HG03521 (cell line): ENCODE measurements at regions not wholly inside any gene's neighbourhood (a gene's known extent, or its start where the extent isn't known, plus 50 kb on each side); places are given as distances from the start of the nearest gene placed in this dataset.

Experiments
- ATAC-seq: cut with Tn5 transposase; IDR thresholded peaks from one replicate; pipeline ENCODE4 v1.9.1; 2021; ENCODE audit warnings: mild to moderate bottlenecking, moderate library complexity; ENCODE audit not compliant: unreplicated experiment

GRCh38 chr2:172200495-172201085, 97.9 kb upstream of the DLX2 start:
- ATAC-seq: no peak

- no peak for ATAC-seq
Measured at GRCh38 chr2:172204309-172204708, 101.6 kb upstream of the DLX2 start.

DNA sequence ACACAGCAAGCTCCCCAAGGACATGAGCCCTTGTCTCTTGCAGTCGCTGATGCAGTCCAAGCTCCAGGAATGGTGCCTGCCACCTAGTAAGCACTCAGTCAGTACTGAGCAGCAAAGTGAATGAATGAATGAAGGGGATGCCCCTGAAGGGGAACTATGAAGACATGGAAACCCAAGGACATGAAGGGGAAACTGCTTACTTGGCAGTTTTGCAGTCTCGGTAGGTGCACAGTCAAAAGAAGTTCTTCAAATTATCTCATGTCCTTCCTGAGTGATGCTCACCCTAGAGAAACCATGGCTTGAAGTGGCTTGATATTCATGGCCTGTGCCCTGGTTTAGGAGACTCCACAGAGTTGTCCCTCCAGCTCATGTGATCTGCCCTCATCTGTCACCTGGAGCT, 102.1 kb upstream of the DLX2 start:
- ATAC-seq: no peak

DNA sequence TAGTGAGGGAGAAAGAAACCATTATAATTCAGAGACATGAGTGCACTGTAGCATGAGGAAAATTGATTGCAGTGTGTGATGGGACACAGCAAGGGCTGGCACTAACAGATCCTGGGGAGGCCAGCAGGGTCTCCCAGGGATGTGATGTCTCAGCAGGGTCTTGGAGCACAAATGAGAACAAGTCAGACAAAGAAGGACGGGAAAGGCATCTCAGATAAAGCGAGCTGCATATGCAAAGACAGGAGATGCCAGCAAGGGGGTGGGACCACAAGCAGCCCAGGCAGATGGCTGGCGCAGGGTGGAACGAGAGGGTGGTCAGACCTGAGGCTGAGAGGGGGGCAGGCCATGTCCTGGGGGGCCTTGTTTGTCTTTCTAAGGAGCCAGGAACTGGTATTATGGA, 102.6 kb upstream of the DLX2 start:
- ATAC-seq: no peak

DNA sequence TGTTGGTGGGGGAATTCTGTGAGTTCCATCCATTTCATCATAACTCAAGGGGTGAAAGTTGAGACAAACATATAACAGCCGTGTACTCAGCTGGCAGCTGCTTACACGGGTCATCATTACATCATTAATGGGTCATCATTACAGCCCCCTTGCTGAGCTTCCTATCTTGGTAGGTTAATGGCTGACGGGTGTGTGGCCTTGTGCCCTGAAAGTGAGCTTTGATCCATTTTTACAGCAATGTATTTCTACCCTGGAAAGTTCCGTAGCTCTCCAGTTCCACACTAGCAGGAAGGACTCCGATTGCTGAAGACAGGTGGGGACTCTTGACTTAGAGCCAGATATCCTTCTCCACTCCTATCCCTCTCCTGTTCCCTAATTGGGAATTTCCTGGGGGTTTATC, 105.2 kb upstream of the DLX2 start:
- ATAC-seq: no peak

- ATAC-seq: no peak
Measured at GRCh38 chr2:172208791-172209325, 106.2 kb upstream of the DLX2 start.

GRCh38 chr2:172210599-172210998, 107.9 kb upstream of the DLX2 start:
- no peak for ATAC-seq

GRCh38 chr2:172211512-172211911, 108.8 kb upstream of the DLX2 start:
- no peak for ATAC-seq

DNA sequence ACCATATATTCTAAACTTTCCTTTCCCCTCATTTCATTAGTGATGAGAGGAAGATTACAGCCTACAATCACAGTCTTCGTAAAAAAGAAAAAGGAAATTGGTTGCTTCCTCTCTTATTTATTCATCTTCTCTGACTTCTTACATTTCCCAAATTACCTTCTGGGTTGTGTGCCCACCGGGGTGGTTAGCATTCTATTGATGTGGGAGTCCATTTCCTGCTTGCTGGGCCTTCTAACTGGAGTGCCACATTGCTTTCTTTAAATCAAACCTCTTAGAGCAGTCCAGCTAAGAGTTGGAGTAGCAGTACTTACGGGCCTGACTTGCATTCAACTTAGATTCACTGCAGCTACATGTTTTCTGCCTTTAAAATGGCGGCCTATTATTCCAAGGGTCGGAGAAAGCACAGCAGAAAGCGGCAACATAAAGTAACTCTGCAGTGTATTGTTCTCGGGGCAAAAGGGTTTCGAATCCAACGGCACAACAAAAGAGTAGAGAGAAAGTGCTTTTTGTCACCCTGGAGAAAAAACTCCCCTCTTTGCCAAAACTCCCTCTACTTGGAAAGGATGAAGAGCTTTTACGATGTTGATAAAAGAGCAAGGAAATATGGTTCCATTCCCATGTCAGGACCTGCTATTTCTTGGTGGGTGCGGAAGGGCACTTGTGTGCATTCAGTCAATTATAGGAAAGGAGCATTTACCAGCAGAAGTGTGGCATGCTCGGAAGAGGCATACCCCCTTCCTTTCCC, 110.6 kb upstream of the DLX2 start:
- no peak for ATAC-seq

- ATAC-seq: no peak
Measured at GRCh38 chr2:172214252-172214651, 111.6 kb upstream of the DLX2 start.

GRCh38 chr2:172215172-172215935, 112.7 kb upstream of the DLX2 start:
- no peak for ATAC-seq

DNA sequence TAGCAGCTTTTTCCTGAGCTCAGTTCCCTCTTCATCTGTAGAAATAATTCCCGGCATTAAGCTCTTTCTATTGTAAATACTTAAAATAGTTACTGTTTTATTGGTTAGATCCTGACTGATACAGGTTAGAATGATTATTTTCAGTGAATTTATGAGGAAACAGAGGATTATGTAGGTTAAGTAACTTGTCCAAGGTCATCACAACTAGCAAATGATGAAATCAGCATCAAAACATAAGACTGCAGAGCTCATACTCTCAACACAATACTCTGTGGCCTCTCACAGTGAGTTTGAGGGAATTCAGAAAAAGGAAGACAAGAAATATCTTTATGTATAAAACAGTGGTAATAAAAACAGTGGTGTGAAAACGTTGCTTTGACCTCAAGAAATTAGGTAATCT, 113.2 kb upstream of the DLX2 start:
- ATAC-seq: no peak

- ATAC-seq: no peak
Measured at GRCh38 chr2:172216477-172216876, 113.8 kb upstream of the DLX2 start.

DNA sequence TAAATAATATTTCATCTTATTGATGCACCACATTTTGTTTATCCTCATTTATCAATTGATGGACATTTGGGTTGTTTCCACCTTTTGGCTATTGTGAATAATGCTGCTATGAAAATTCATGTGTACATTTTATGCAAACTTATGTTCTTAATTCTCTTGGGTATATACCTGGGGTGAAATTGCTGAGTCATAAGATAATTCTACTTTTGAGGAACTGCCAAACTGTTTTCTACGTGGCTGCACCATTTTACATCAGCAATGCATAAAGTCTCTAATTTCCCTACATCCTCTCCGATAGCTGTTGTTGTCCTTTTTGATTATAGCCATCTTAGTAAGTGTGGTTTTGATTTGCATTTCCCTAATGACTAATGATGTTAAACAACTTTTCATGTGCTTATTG, 116.5 kb upstream of the DLX2 start:
- ATAC-seq: no peak

DNA sequence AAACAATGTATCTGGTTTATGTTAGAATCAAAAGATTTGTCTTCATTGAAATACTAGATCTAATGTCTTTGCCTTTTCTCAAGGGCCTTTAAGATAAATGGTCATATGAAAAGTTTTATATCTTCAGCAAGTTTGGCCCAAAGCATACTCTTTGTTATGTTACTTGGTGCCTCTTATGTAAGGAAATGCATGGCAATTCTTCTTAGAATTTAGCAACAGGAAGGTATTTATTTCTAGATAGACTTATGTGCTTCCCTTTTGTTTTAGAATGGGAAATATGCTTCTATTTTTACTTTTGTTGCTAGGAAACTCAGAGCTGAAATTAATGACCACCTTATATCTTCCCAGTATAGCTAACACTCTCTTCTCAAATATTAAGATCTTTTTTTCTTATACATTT, 117.4 kb upstream of the DLX2 start:
- ATAC-seq: no peak

DNA sequence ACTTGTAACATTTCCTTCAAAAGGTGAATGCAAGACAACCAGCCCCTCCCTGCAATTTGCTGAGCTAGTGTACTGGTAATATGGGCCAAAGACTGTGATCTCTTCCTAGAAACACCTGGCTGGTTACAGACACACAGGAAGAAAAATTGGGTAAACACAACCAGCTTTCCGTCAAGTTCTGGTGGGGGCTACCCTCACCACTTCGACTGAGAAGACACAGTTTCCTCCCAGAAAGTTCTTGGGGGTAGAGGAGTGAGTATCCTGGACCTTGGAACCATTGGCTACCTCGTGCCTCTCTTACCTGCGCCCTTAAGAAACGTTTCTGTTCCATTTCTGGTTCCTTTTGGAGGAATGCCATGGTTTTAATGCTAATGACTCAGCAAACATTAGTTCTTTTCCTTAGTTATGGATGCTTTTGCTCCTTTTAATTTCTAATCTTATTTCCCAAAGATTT, 120.9 kb upstream of the DLX2 start:
- ATAC-seq: no peak

GRCh38 chr2:172225786-172226185, 123.1 kb upstream of the DLX2 start:
- ATAC-seq: no peak

DNA sequence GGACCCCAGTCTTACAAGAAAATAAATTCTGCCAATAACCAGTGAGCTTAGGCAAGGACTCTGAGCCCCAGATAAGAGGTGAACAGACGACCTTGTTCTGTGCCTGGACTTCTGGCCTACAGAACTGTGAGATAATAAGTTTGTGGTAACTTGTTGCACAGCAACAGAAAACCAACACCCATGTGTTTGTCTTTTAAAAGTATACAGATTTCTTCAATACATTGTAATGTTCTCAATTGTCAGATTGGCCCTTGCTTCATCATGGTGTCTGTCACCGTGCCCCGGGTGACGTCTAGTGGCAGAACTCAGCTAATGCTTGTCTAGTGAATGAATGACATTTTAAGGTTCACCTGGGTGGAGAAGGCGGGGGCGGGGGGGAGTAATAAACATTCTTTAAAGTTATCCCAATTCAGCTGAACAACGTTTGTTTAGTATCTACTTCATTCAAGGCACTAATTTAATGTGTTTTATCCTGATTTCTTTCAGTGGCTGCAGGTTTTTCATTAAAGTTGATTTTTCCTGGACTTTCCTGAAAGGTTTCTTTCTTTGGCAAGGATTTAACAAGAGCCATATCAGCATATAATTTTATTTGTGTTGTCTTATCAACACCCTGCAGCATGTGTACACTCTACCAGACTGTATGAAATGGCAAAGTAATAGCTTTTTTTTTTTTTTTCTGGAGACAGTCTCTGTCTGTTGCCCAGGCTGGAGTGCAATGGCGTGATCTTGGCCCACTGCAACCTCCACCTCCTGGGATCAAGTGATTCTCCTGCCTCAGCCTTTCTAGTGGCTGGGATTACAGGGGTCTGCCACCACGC, 123.8 kb upstream of the DLX2 start:
- ATAC-seq: no peak

DNA sequence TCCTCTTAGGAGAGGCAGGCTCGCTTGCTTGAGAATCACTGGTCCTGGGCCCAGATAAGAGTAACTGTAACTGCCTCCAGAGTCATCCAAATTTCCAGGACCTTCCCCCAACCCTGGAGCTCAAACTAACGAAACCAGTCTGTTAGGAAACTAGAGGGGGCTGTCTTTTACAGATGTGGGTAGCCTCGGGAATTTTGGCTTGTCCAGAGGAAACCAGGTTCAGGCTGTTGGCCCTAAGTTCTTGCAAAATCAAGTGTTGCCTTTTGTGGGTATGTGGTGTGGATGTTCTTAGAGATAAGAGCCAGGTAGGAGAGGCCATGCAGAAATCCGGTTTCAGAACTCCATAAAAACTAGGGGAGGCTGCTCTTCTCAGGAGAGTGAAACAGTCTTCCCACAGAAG, 125.0 kb upstream of the DLX2 start:
- no peak for ATAC-seq

DNA sequence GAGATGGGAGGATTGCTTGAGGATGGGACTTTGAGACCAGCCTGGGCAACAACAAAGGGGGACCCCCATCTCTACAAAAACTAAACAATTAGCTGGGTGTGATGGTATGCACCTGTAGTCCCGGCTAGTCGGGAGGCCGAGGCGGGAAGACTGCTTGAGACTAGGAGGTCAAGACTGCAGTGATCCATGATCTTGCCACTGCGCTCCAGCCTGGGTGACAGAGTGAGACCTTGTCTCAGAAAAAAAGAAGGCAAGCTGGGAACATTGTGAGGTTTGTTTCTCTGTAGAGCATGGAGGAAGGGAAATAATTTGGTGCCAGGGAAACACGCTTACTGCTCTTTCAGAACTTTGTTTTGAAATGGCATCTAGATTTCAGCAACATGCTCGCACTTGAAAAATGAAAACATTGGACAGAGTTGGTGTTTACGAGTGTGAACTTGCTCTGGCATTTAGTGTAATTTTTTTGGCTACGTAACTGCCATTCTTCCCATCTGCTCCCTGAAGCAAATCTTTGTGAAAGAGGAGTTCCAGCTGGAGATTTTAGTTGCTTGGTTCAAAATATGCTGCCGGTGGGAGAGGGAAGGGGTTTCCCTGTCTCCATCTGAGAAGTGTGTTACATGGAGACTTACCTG, 125.6 kb upstream of the DLX2 start:
- ATAC-seq: no peak
